ENCODE measurements at regions not wholly inside any gene's neighbourhood (a gene's known extent, or its start where the extent isn't known, plus 50 kb on each side); places are given as distances from the start of the nearest gene placed in this dataset.

GRCh38 chr17:12391468-12391867 is 274.2 kb upstream of the MYOCD start:
- TF ChIP-seq POLR2AphosphoS5 (IDR thresholded peaks at IDR 0.05; ENCODE audit: borderline replicate concordance, low read depth, low read length) (no peak), EZH2 (IDR thresholded peaks at IDR 0.05) (no peak), FOXP2 (optimal IDR thresholded peaks at IDR 0.05; ENCODE audit: control extremely low read depth, extremely low read length, insufficient read depth) (no peak)
